ENCODE measurements at regions not wholly inside any gene's neighbourhood (a gene's known extent, or its start where the extent isn't known, plus 50 kb on each side); places are given as distances from the start of the nearest gene placed in this dataset.
"Not testable (repeated sequence)": the region's sequence is repeated elsewhere in the genome, so short reads cannot be mapped to it uniquely, and the experiment has no call there.

- DNase-seq: no peak
These were observed 177.6 kb downstream of the AIPL1 start for GRCh38 chr17:6257336-6257735.

DNA sequence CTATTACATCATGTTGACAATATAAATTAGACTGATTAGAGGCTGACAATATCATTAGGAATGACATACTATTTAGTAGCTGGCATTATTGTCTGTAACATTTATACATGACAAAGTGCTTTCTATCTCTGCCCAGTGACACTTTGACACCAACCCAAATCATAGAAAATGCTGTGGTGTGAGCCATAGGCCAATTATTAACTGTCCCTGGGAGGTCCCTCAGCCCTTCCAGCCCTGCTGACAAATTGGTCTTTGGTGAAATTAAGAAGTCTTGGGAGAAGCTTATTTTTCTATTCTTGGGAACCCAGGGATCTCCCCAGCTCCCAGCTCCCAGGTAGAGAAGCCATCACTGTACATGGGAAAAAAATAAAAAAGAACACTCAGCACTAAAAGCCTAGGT lies 179.6 kb downstream of the AIPL1 start:
- DNase-seq: no peak

GRCh38 chr17:6254036-6254435 lies 180.9 kb downstream of the AIPL1 start:
- no peak for DNase-seq

DNA sequence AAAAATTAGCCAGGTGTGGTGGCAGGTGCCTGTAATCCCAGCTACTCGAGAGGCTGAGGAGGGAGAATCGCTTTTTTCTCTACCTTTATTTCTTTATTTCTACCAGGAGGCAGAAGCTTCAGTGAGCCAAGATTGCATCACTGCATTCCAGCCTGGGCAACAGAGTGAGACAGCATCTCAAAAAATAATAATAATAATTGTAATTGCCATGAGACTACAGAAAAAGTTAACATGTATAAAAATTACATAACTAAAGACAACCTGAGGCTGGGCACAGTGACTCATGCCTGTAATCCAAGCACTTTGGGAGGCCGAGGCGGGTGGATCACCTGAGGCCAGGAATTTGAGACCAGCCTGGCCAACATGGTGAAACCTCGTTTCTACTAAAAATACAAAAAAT lies 181.5 kb downstream of the WSCD1 start:
- not testable (repeated sequence) for DNase-seq

- DNase-seq: no peak
These were observed 179.6 kb downstream of the WSCD1 start for GRCh38 chr17:6249732-6250131.

GRCh38 chr17:6248061-6248460 lies 177.9 kb downstream of the WSCD1 start:
- DNase-seq: no peak

- DNase-seq: no peak
These were observed 175.4 kb downstream of the WSCD1 start for GRCh38 chr17:6245301-6246177.

GRCh38 chr17:6244796-6245195 lies 174.6 kb downstream of the WSCD1 start:
- no peak for DNase-seq

GRCh38 chr17:6244253-6244652 lies 174.1 kb downstream of the WSCD1 start:
- no peak for DNase-seq

- DNase-seq: no peak
These were observed 173.0 kb downstream of the WSCD1 start for GRCh38 chr17:6243186-6243585.

DNA sequence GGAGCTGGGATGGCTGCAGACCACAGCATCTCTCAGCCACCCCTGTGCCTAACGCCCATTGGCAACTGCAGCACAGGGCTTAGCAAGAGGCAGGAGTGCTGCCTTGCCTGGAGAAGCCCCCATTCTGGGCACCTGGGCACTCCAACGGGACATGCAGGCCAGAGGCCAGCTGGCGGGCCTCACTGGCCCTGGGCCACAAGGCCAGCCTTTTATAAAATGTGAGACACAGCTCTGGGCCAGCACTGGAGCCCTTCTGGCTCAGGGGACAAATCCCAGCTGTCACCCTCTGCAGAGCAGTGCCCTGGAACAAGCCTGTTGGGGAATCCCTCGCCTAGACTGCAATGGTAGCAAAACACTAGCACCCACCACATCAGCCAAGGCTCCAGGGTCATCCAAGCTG lies 171.8 kb downstream of the WSCD1 start:
- DNase-seq: peak in 22 of 51 donors; percentile 2 to 60 (median 32)

- no peak for DNase-seq
These were observed 171.2 kb downstream of the WSCD1 start for GRCh38 chr17:6241381-6241780.

- no peak for DNase-seq
These were observed 170.4 kb downstream of the WSCD1 start for GRCh38 chr17:6240601-6241000.

- DNase-seq: no peak
These were observed 169.8 kb downstream of the WSCD1 start for GRCh38 chr17:6240001-6240400.

DNA sequence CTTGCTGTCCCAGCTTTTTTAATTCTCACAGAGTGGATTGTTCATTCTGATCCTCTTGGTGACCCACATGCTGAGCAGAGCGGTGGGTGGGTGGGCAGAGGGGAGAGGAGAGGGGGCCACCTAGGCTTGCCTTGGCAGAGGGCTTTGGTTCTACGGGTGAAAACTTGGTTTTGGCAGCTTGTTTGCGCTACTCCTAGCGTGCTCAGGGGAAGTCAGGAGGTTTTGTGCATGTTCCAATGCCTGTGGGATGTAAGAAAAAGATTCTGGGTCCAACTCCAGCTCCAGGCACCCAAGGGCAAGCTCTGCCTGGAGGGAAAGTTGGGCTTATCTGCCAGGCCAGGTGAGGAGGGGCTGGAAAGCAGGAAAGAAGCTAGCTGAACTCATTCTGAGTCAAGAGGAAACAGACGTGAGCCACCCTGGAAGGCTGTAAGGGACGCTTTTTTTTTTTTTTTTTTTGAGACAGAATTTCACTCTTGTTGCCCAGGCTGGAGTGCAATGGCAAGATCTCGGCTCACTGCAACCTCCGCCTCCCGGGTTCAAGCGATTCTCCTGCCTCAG lies 169.1 kb downstream of the WSCD1 start:
- DNase-seq: peak in 6 of 51 donors; percentile 5 to 29 (median 11)

GRCh38 chr17:6233856-6234255 lies 163.7 kb downstream of the WSCD1 start:
- DNase-seq: no peak

GRCh38 chr17:6233339-6233738 lies 163.2 kb downstream of the WSCD1 start:
- DNase-seq: no peak

- no peak for DNase-seq
These were observed 162.5 kb downstream of the WSCD1 start for GRCh38 chr17:6232732-6233101.

- DNase-seq: no peak
These were observed 161.9 kb downstream of the WSCD1 start for GRCh38 chr17:6231886-6232731.

DNA sequence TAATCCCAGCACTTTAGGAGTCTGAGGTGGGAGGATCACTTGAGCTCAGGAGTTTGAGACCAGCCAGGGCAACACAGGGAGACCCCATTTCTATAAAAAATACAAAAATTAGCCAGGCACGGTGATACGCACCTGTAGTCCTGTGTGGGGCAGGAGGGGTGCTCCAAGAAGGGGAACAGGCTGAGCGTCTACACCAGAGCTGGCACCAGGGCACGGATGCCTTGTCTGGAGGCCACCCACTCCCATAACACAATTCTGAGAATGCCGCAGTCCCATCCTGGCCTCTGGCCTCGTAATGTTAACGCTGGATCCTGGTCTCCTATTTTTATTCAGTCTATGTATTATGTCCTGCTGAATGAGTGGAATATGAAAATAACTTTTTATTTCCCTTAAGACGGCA lies 161.3 kb downstream of the WSCD1 start:
- DNase-seq: no peak

DNA sequence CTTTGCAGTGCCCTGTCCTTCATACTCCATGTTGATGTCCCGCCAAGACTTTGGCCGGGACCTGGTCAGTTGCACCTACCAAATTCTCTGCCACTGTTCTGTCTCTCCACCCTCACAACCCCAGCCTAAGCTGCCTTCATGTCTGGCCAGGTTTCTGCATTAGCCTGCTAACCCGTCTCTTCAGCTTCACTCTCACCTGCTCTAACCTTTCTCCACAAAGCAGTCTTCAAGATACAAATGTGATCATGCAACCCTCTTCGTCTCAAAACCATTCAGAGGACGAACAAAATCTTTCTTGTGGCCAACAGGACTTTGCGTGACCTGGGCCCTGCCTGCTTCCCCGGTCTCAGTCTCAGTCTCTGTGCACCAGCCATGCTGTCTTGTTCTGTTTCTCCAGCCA lies 148.2 kb downstream of the WSCD1 start:
- DNase-seq: no peak
